SKM-1 (cell line): ENCODE measurements at regions not wholly inside any gene's neighbourhood (a gene's known extent, or its start where the extent isn't known, plus 50 kb on each side); places are given as distances from the start of the nearest gene placed in this dataset.
"Not testable (repeated sequence)": the region's sequence is repeated elsewhere in the genome, so short reads cannot be mapped to it uniquely, and the experiment has no call there.

Experiments
- DNase-seq: peaks from one replicate; lab custom pipeline; 2025; ENCODE audit not compliant: unreplicated experiment; lab: John Stamatoyannopoulos, UW

DNA sequence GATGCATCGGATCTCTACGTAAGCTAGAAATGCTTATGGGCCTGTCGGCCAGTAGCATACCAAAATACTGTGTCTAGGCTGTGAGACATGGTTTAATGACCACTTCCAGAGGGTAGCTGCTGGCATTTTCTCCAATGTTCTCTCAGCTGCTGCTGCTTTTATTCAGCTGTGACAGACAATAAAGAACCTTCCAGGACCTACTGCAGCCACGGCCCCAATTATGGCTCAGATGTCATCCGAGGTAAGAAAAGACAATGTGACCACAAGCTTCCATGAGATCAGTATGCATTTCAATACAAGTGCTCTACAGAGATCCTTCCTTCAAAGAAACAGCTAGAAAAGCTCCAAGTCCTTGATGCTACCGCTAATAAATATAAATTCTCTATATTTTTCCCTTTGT lies 256.2 kb downstream of the SDHAF3 start:
- no peak for DNase-seq

DNA sequence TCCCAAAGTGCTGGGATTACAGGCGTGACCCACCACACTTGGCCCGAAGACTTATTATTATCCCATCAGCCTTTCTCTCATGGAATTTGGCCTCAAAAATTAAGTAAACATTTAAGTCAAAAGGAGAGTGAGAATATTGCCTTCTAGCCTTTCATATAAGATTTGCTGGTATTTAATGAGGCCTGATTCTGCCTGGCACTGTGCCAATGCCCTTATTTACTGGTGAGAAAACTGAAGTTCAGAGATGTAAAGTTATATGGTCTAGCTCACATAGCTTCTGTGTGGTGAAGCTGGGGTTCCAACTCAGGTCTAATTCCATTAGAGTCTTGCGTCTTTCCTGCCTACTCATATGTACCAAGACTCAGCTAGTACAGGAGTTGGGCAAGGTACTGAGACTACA lies 260.2 kb downstream of the SDHAF3 start:
- DNase-seq: no peak

DNA sequence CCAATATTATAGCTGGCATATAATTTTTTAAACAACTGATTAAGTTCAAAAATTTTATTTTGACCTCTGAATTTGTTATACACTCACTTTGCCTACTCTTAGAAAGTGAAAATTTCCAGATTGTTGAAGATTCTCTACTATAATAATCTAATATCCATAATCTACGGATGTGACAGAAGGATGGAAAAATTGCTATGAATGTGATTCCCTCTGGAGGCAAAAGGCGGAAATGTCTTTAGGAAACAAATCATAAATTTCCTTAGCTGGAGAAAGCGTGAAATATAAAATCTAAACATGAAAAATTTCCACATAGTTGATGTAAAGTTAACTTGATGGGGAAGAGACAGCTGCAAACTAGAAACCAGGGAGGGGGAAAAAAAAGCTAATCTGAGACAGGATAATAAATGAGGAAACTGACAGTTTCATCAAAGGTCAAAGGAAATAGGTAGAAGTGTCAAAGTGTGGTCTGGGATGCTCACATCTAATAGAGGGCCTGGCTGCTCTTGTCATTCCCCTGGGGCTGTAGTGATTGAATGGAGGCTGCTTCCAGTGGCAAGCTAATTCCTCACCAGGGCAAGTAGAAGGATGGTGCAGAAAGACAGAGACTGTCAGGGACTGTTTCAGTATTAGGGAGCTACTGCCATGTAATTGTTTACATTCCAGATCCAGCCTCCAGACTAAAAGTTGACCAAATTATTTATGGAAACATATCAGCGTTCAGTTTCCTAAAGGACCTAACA lies 264.5 kb downstream of the SDHAF3 start:
- DNase-seq: no peak

DNA sequence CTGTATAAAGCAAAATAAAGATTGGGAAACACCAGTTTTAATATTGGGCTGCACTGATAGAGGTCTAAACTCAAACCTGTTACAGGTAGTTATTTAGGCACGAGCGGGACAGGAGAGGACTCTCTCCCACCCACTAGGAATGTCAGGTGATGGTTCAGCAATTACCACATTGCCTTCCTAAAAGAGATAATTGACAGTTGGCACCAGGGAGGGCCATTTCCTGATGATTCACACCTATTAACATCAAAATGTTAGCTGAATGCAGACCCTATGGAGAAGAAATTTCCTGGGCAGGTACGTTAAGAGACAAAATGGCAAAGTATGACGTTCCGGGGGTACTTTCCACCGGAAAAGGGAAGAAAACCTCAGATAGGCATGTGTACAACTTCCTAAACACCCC lies 272.6 kb downstream of the SDHAF3 start:
- no peak for DNase-seq

DNA sequence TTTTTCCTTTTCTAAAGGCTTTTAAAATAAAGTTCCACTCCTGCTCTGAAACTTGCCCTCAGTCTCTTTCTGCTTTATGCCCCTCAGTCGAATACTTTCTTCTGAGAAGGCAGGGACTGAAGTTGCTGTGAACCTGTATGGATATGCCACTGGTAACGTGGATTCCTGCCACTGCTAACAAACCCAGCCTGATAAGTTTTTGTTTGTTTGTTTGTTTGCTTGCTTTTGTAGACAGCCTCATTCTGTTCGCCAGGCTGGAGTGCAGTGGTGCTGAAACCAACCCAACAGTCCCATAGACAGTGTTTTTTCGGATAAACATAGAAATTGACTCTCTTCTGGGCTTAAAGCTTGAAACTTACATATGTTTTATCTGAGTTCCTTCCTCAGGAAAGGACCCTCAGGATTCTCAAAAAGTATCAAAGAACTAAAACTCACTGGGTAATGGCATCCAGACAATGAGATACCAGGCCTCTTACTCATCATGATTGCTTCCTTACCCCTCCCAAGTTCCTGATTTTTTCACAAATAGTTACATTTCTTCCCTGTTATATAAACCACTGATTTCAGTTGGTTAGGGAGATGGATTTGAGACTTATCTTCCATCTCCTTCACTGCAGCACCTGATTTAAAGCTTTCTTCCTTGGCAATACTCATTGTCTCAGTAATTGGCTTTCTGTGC lies 273.6 kb downstream of the SDHAF3 start:
- no peak for DNase-seq

DNA sequence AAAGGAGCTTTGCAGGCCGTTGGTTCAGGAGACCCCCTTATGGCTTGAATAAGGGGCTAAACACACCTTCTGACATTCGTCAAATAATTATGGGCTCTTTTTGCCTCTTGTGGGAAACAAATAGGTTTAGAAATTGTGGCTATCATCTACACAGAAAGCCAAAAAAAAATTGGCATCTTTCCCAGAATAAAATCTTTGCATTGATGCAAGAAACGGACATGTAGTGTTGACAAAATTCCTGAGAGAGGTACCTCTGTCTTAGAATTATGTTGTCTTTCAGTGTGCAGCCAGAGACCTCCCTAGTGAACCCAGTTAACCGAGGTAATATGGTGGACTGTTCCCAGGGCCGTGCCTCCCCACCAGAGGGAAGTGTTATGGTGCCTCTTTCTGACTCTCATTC lies 283.9 kb downstream of the SDHAF3 start:
- DNase-seq: no peak

DNA sequence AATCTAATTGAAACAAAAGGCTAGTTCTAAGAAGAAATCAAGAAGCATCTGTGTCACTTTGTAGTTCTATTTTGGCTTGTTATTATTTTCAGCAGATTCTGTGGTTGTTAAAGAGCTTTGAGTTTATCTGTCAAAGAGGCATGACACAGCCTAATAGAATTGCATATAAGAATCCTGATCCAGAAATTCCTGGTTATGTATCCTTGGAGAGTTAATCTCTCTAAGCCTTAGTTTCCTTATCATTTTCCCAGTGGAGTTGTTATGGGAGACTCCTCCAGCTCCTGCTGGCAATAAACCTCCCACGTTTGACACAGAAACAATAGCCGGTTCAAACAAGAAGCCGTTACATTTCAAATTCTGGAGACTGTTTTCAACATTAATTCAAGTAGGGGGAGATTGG lies 288.3 kb downstream of the SDHAF3 start:
- DNase-seq: no peak

DNA sequence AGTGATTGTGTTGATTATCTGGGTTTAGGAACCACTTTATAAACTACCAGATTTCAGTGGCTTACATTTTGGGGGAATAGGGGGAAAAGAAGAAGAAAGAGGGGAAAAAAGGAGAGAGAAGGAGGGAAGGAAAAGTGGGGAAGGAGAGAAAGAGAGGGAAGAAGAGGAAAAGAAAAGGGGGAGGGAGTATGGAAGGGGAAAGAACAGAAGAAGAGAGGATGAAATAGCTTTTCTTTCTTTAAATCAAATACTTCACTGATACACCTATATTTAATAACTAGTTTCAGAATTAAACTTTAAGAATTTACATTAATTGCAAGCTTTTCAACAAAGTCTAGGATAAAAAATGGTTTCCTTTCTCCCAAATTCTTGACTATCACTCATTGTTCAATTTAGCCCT lies 289.6 kb downstream of the SDHAF3 start:
- no peak for DNase-seq

DNA sequence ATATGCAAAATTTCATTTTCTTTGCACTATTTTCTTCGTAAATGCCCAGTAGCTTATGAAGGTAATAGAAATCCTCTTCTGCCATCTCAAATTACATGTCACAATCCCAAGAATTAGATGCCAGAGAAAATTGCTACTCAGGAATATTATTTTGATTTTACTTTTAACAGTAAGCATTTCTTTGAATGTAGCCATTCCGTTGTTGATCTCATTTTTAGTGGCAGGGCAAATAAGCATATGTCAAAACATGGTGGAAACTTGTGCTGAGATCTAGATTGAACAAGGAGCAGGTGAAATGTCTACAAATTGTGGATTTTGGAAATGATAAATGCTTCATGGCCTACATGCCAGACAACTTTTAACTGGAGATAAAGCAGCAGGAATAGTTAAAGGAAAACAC lies 291.8 kb downstream of the SDHAF3 start:
- no peak for DNase-seq

DNA sequence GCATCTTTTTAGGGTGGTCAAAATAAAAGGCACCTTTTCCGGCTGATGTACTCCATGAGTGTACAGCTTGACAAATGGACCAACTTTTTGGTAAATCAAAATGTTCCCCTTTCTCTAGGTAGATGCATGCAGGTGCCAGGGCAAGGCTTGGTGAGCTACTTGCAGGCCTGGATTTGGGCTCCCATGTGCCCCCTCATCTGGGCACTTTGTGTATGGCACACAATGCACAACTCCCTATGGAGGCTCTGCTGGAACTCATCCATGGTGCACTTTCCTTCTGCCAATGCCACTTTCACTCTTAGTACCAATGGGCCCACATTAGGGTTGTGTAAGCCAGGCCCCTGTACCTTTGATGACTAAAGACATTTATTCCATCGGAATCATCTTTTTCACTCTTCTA lies 300.8 kb downstream of the SDHAF3 start:
- no peak for DNase-seq

DNA sequence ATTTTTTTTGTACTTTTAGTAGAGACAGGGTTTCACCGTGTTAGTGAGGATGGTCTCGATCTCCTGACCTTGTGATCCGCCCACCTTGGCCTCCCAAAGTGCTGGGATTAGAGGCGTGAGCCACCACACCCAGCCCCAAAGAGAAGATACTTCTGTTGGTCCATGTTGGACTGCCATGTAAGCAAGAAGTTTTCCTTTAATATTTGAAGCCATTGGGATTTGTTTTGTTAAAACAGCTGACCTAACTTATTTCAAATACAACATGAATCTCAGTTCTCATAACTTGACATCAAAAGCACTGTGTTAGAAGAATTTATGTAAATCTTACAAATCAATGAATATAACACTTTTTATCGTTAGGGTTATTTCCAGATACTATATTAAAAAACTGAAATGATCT lies 302.4 kb downstream of the SDHAF3 start:
- DNase-seq: no peak

DNA sequence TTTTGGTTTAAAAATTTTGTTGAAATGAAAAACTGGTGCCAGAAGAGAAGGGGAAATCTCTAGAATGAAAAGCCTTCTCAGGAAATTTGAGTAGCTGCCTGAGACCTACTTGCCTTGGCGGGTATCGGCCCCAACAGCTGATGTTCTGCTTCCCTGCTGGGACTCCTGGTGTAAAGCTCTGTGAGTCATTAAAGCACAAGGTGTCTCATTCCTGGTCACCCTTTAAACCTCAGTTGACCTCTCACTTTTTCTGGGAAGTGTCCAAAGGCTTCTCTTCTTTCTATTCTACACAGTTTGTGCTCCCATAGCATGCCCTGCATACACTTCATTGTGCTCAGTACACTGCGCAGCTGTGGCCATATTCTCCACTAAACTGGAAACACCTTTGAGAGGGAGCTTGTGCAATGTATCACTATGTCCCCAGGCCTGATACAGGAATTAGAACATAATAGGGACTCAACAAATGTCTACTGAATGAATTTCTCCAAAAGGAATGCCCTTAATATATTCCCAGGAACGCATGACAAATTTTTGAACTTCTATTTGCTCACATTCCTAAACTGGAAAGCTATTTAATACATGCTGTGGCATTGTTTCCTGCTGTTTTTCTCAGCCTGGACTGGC lies 303.9 kb downstream of the SDHAF3 start:
- DNase-seq: no peak

DNA sequence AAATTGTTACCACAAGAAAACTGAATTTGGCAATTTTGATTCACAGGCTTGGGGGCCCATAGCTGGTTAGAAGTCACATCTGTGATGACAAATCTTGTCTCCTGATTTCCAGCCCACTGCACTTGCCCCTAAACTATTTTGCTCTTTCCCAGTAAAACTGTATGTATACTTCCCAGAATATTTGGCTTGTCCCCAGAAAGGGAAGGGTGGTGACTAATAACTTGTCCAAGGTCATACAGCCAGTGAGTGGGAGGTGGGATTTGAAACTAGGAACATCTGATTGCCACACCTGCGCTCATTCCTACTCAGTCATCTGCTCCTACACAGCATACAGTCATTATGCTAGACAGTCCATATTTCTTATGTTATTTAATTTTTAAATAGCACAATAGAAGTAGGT lies 304.5 kb downstream of the SDHAF3 start:
- DNase-seq: no peak

DNA sequence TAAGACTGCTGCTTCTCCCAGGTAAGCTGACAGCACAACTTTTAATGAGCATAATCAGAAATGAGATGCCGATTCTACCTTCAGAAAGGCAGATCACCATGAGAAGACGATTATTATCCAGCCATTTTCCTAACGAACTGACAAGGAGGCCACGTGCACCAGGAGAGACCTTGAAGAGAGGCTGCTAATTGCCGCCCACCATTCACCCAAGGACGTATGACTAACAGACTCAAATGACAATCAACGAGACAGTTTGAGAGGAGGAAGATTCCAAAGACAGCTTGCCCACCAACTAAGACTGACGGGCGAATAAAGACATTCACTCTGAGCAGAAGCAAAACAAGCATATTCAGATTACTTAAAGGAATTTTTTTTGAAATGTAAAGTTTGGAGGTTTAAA lies 301.9 kb upstream of the TAC1 start:
- no peak for DNase-seq

DNA sequence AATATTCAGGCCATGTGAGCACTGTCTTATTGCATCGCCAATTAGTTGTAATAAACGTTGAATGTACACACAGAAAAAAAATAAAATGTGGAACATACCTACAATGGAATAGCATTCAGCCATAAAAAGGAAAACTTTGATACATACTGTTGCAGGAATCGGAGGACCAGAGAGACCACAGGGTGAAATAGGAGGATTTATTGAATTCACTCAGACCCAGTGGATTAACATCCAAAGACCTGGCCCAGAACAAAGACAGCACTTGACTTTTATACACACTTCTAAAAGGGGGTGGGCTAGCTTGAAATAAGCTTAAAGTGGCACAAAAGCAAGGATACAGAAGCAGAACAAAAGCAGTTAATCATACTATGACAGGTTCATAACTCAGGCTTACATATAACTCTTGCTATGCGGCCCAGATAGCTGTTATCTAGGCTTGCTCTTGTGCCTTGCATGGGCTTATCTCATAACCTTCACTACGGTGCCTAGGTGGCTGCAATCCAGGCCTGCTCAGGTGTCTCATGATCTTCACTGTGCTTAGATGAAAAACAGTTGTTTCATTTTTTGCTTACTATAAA lies 292.2 kb upstream of the TAC1 start:
- no peak for DNase-seq

DNA sequence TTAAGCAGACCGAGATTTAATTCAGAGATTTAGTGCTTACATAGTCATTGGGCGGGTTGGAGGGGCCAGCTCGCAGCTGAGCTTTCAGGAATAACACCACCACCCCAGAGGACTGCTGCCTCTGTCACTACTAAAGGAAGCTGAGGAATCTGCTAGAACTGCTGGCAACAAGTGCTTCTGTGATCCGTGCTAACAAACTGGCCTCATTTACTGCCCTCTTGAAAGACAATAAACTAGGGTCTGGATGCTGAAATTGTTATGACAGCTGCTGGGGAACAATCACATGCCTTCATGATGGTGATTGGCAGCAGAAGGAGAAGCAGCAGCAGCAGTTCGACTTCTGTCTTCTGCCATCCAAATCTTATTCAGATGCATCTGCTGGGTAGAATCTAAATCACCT lies 285.5 kb upstream of the TAC1 start:
- no peak for DNase-seq

DNA sequence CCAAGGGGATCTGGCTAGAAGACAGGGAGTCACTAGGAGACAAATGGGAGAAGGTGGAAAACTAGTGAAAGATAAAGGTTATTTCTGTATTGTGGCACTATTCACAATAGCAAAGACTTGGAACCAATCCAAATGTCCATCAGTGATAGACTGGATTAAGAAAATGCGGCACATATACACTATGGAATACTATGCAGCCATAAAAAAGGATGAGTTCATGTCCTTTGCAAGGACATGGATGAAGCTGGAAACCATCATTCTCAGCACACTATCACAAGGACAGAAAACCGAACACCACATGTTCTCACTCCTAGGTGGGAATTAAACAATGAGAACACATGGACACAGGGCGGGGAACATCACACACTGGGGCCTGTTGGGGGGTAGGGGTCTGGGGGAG lies 282.4 kb upstream of the TAC1 start:
- DNase-seq: not testable (repeated sequence)

DNA sequence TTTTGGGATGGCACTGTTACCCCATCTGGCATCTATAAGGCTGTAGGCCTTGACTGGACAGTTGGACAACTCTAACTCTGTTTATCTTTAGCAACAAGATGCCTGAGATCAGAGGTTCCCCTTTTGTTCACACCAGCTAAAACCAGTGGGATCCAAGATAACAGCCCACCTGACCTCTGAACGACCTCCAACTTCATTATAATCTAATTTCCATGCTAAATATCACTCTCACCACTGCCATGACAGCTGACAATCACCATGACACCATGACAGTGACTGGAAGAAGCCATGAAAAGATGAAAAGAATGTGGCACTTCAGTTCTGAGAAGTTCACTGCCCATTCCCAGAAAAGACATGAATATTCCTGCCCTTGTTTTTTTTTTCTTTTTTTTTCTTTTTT lies 281.4 kb upstream of the TAC1 start:
- no peak for DNase-seq

DNA sequence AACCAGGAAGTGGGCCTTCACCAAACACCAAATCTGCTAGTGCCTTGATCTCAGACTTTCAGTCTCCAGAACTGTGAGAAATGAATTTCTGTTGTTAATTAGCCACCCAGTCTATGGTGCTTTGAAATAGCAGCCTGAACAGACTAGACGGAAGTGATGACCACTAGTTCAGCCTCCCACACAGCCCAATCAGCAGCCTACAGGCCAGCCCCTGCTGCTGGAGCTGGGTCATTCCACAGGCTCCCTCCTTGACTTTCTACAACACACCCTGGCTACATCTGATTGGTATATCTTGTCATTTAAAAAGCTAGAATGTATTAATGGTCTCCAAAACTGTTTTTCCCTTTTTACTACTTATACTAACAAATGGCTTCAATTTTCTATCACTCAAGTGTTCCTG lies 277.2 kb upstream of the TAC1 start:
- no peak for DNase-seq

DNA sequence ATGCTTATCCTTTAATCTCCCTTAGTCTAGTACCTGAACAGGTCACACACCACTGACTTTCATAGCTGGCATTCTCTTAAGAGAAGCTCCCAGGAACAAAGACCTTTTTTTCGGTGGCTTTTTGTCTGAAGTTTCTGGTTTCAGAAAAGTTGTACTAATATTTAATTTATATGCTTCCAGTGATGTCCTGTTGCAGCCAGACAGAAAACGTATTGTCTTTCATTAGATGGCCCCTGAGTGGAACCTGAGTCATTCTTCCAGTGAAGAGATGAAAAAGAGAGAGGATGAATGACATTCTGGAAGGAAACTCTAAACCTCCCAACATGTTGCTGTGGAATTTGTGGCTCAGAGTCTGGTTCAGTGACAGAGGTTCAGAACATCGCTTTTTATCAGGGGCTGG lies 274.8 kb upstream of the TAC1 start:
- no peak for DNase-seq

DNA sequence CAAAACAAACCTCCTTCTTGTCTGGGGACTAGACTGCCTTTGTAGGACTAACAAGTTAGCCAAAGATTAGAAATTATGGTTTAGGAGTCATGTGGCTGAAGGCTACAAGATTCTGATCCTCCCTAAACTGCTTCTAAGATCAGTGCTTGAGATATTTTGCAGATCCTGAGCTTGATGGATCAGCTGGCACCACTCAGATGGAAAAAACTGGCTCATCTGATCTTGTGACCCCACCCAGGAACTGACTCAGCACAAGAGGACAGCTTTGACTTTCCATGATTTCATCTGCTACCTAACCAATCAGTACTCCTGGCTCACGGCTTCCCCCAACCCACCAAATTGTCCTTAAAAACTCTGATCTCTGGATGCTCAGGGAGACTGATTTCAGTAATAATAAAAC lies 271.5 kb upstream of the TAC1 start:
- DNase-seq: no peak

DNA sequence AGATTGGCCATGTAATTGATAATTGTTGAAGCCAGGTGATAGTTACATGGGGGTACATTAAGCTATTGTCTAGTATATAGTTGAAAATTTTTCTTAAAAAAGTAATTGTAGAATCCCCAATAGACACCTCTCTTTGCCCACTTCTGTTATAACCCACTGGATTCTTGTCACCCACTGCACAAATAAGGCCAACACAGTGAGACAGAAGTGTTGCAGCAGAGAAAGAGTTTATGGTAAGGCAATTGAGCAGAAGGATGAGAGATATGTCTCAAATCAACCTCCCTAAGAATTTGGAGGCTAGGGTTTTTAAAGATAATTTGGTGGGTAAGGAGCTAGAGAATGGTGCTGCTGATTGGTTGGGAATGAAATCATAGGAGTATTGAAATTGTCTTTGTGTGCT lies 270.3 kb upstream of the TAC1 start:
- DNase-seq: no peak
